Cardiac fibroblast (primary cell): ENCODE measurements at regions not wholly inside any gene's neighbourhood (a gene's known extent, or its start where the extent isn't known, plus 50 kb on each side); places are given as distances from the start of the nearest gene placed in this dataset.

Experiments
- DNase-seq, 2 donors: peaks; one replicate each; pipeline versions ENCODE4 v3.0.0 to v3.0.0-alpha.2; 2010; ENCODE audit warnings: low read depth in 2 of 2
- H3K4me3 ChIP-seq, 2 donors: replicated peaks in 1 of 2; 1 replicate in 1 of 2; 2 replicates in 1 of 2; pipeline ENCODE4 v1.5.1; 2011; ENCODE audit warnings: low read depth in 2 of 2, low read length in 2 of 2, mild to moderate bottlenecking in 2 of 2, moderate library complexity in 1 of 2
- CTCF ChIP-seq: IDR thresholded peaks from one replicate; pipeline ENCODE4 v1.5.1; 2011; ENCODE audit warnings: low read depth, mild to moderate bottlenecking, low read length, inconsistent platforms

GRCh38 chr9:129289131-129289731 is 111.2 kb upstream of the IER5L start:
- H3K4me3 ChIP-seq, result no peak overlapping the region
- DNase-seq, result no peak
- TF ChIP-seq CTCF, result no peak

- no peak for TF ChIP-seq CTCF
Measured at GRCh38 chr9:129287619-129288305, 109.7 kb upstream of the IER5L start.

GRCh38 chr9:129285979-129286772 is 108.1 kb upstream of the IER5L start:
- no peak for TF ChIP-seq CTCF
- no peak for DNase-seq
- H3K4me3 ChIP-seq, result no peak overlapping the region

More at GRCh38 chr9:129287619-129288305, 109.7 kb upstream of the IER5L start:
- no peak overlapping the region for H3K4me3 ChIP-seq
- DNase-seq, result no peak

- no peak for DNase-seq
- H3K4me3 ChIP-seq, result no peak overlapping the region
- no peak for TF ChIP-seq CTCF
Measured at GRCh38 chr9:129285382-129285781, 107.3 kb upstream of the IER5L start.

- DNase-seq, result no peak
- no peak overlapping the region for H3K4me3 ChIP-seq
- no peak for TF ChIP-seq CTCF
Measured at GRCh38 chr9:129284607-129285291, 106.7 kb upstream of the IER5L start.

- TF ChIP-seq CTCF, result no peak
- no peak for DNase-seq
- H3K4me3 ChIP-seq, result no peak overlapping the region
Measured at GRCh38 chr9:129283705-129284606, 105.9 kb upstream of the IER5L start.
